Keratinocyte (primary cell): ENCODE measurements at regions not wholly inside any gene's neighbourhood (a gene's known extent, or its start where the extent isn't known, plus 50 kb on each side); places are given as distances from the start of the nearest gene placed in this dataset.

Source experiments
- DNase-seq: peaks from one replicate; pipeline ENCODE4 v3.0.0-alpha.2; 2011; ENCODE audit warnings: low read depth, missing footprints, low spot score
- FAIRE-seq: peaks from 2 replicates; lab custom pipeline; 2011; peaks lifted over from hg19 to GRCh38; lab: Jason Lieb, UNC
- H2AFZ ChIP-seq: 2 replicates; pipeline ENCODE4 v1.6.0; 2012; ENCODE audit warnings: low read length, control low read depth, inconsistent platforms; ENCODE audit not compliant: control insufficient read depth
- H3K27ac ChIP-seq: 2 replicates; pipeline ENCODE4 v1.5.1; 2011; ENCODE audit warnings: low read length; ENCODE audit not compliant: control insufficient read depth, insufficient read depth
- H3K27me3 ChIP-seq: 3 replicates; pipeline ENCODE4 v1.6.0; 2011; ENCODE audit warnings: low read length; ENCODE audit not compliant: control insufficient read depth, insufficient read depth; ENCODE audit errors: extremely low read depth
- H3K36me3 ChIP-seq, 2 experiments: 2 replicates in 1 of 2; 3 replicates in 1 of 2; pipeline ENCODE4 v1.5.1; 2011; ENCODE audit warnings: low read length in 2 of 2, mild to moderate bottlenecking in 1 of 2; ENCODE audit not compliant: control insufficient read depth in 2 of 2, insufficient read depth in 2 of 2; ENCODE audit errors: extremely low read depth in 1 of 2
- H3K4me1 ChIP-seq: 3 replicates; pipeline ENCODE4 v1.5.1; 2011; ENCODE audit warnings: low read length; ENCODE audit not compliant: control insufficient read depth, insufficient read depth; ENCODE audit errors: extremely low read depth
- H3K4me2 ChIP-seq: 3 replicates; pipeline ENCODE4 v1.6.0; 2011; ENCODE audit warnings: low read depth, low read length; ENCODE audit not compliant: control insufficient read depth, insufficient read depth; ENCODE audit errors: extremely low read depth
- H3K4me3 ChIP-seq, 3 experiments: fragments of 200-600 bp in 1 of 3; sonication (generic) in 1 of 3; 2 replicates in 2 of 3; 3 replicates in 1 of 3; pipeline ENCODE4 v1.5.1; 2011 to 2016; ENCODE audit warnings: low read length in 3 of 3, mild to moderate bottlenecking in 3 of 3, control low read depth in 2 of 3, inconsistent platforms in 1 of 3, low read depth in 1 of 3, mixed read lengths in 1 of 3, mixed run types in 1 of 3, moderate library complexity in 1 of 3; ENCODE audit not compliant: control insufficient read depth in 2 of 3, insufficient read depth in 2 of 3; ENCODE audit errors: extremely low read depth in 1 of 3
- H3K79me2 ChIP-seq: 2 replicates; pipeline ENCODE4 v1.6.0; 2012; ENCODE audit warnings: low read length; ENCODE audit not compliant: control insufficient read depth, insufficient read depth
- H3K9ac ChIP-seq: 3 replicates; pipeline ENCODE4 v1.6.0; 2011; ENCODE audit warnings: low read length; ENCODE audit not compliant: control insufficient read depth, insufficient read depth; ENCODE audit errors: extremely low read depth
- H3K9me1 ChIP-seq: 3 replicates; pipeline ENCODE4 v1.6.0; 2011; ENCODE audit warnings: low read length; ENCODE audit not compliant: control insufficient read depth, insufficient read depth; ENCODE audit errors: extremely low read depth
- H3K9me3 ChIP-seq: 2 replicates; pipeline ENCODE4 v1.5.1; 2012; ENCODE audit warnings: low read depth, low read length; ENCODE audit not compliant: control insufficient read depth
- H4K20me1 ChIP-seq: 3 replicates; pipeline ENCODE4 v1.6.0; 2011; ENCODE audit warnings: low read length; ENCODE audit not compliant: control insufficient read depth, insufficient read depth; ENCODE audit errors: extremely low read depth
- CTCF ChIP-seq, 3 experiments: IDR thresholded peaks in 1 of 3; conservative IDR thresholded peaks in 1 of 3; optimal IDR thresholded peaks in 1 of 3; 2 replicates in 2 of 3; 3 replicates in 1 of 3; pipeline versions ENCODE3 to v1.5.1; 2011; ENCODE audit warnings: low read length in 3 of 3, mild to moderate bottlenecking in 3 of 3, moderate library complexity in 2 of 3, control low read depth in 1 of 3, inconsistent platforms in 1 of 3; ENCODE audit not compliant: insufficient read depth in 2 of 3; ENCODE audit errors: extremely low read depth in 1 of 3
- EZH2 ChIP-seq: IDR thresholded peaks from one replicate; pipeline ENCODE4 v1.6.1; 2012; ENCODE audit warnings: inconsistent platforms, mild to moderate bottlenecking, low read length, moderate library complexity
- dilution Hi-C: fragments of 300-500 bp; cut with MboI; formaldehyde crosslinking; loops from one replicate; pipeline ENCODE4 v1.7.0; 2020; ENCODE audit warnings: low sequenced_read_pairs; ENCODE audit not compliant: extremely low pct_ligation_motif_present

GRCh38 chr22:22958621-22959020 lies 71.0 kb downstream of the IGLL5 start:
- dilution Hi-C loops, result no loop called here
- DNase-seq (no peak), FAIRE-seq (no peak)
- Histone ChIP-seq H3K9ac (no peak overlapping the region), H3K27ac (no peak overlapping the region), H3K4me2 (no peak overlapping the region), H3K9me3 (no peaks in the 10 kb centered on the region), H2AFZ (no peak overlapping the region), H3K36me3 (no peaks in the 10 kb centered on the region), H3K4me1 (no peaks in the 10 kb centered on the region), H4K20me1 (no peaks in the 10 kb centered on the region), H3K79me2 (no peaks in the 10 kb centered on the region), H3K4me3 (no peak overlapping the region), H3K27me3 (peaks cover 5% of the 10 kb centered on the region), H3K9me1 (no peaks in the 10 kb centered on the region)
- TF ChIP-seq CTCF (optimal IDR thresholded peaks at IDR 0.05 in 1 of 3, IDR thresholded peaks at IDR 0.05 in 1 of 3, conservative IDR thresholded peaks at IDR 0.05 in 1 of 3; ENCODE audit: extremely low read depth in 1 of 3, insufficient read depth in 2 of 3, low read length in 3 of 3) (no peak), EZH2 (no peak)

GRCh38 chr22:22959147-22959827 lies 71.7 kb downstream of the IGLL5 start:
- Histone ChIP-seq H3K9me3 (no peaks in the 10 kb centered on the region), H3K9ac (no peak overlapping the region), H3K36me3 (no peaks in the 10 kb centered on the region), H3K27me3 (no peaks in the 10 kb centered on the region), H3K4me1 (no peaks in the 10 kb centered on the region), H4K20me1 (no peaks in the 10 kb centered on the region), H3K4me2 (no peak overlapping the region), H3K79me2 (no peaks in the 10 kb centered on the region), H3K27ac (no peak overlapping the region), H3K9me1 (no peaks in the 10 kb centered on the region), H2AFZ (no peak overlapping the region), H3K4me3 (no peak overlapping the region)
- dilution Hi-C loops, result no loop called here
- TF ChIP-seq CTCF (optimal IDR thresholded peaks at IDR 0.05 in 1 of 3, IDR thresholded peaks at IDR 0.05 in 1 of 3, conservative IDR thresholded peaks at IDR 0.05 in 1 of 3; ENCODE audit: extremely low read depth in 1 of 3, insufficient read depth in 2 of 3, low read length in 3 of 3) (peak; percentile 72 to 92 (median 89)), EZH2 (no peak)
- FAIRE-seq, result no peak
- no peak for DNase-seq
